ENCODE measurements at regions not wholly inside any gene's neighbourhood (a gene's known extent, or its start where the extent isn't known, plus 50 kb on each side); places are given as distances from the start of the nearest gene placed in this dataset.
"Not testable (repeated sequence)": the region's sequence is repeated elsewhere in the genome, so short reads cannot be mapped to it uniquely, and the experiment has no call there.

- Histone ChIP-seq H3K27ac (ENCODE audit: low read depth, low read length) (no peak overlapping the region), H3K27me3 (ENCODE audit: control insufficient read depth in 3 of 3, insufficient read depth in 3 of 3, low read length in 3 of 3) (no peaks in the 10 kb centered on the region), H3K4me1 (ENCODE audit: control insufficient read depth in 3 of 3, insufficient read depth in 3 of 3, low read length in 3 of 3) (no peaks in the 10 kb centered on the region), H3K36me3 (ENCODE audit: control insufficient read depth in 3 of 3, insufficient read depth in 3 of 3, low read length in 3 of 3) (no peaks in the 10 kb centered on the region), H3K4me3 (ENCODE audit: low read length in 3 of 3) (no peak overlapping the region), H3K9me3 (ENCODE audit: control insufficient read depth in 3 of 3, low read length in 3 of 3) (no peaks in the 10 kb centered on the region), H3K9ac (ENCODE audit: low read depth in 1 of 3, low read length in 3 of 3) (no peak overlapping the region)
These were observed 111.4 kb upstream of the LRRTM4 start for GRCh38 chr2:77633601-77634000.

GRCh38 chr2:77640924-77641323 lies 118.7 kb upstream of the LRRTM4 start:
- Histone ChIP-seq H3K27ac (ENCODE audit: low read depth, low read length) (no peak overlapping the region), H3K27me3 (ENCODE audit: control insufficient read depth in 3 of 3, insufficient read depth in 3 of 3, low read length in 3 of 3) (no peaks in the 10 kb centered on the region), H3K9me3 (ENCODE audit: control insufficient read depth in 3 of 3, low read length in 3 of 3) (peaks cover 0 to 7% (median 7%) of the 10 kb centered on the region in 3 donors), H3K4me1 (ENCODE audit: control insufficient read depth in 3 of 3, insufficient read depth in 3 of 3, low read length in 3 of 3) (no peaks in the 10 kb centered on the region), H3K9ac (ENCODE audit: low read depth in 1 of 3, low read length in 3 of 3) (no peak overlapping the region), H3K36me3 (ENCODE audit: control insufficient read depth in 3 of 3, insufficient read depth in 3 of 3, low read length in 3 of 3) (no peaks in the 10 kb centered on the region), H3K4me3 (ENCODE audit: low read length in 3 of 3) (no peak overlapping the region)

GRCh38 chr2:77642339-77642738 lies 120.2 kb upstream of the LRRTM4 start:
- no peaks in the 10 kb centered on the region for H3K36me3 ChIP-seq (ENCODE audit: control insufficient read depth in 3 of 3, insufficient read depth in 3 of 3, low read length in 3 of 3)
- no peak overlapping the region for H3K9ac ChIP-seq (ENCODE audit: low read depth in 1 of 3, low read length in 3 of 3)
- H3K4me3 ChIP-seq (ENCODE audit: low read length in 3 of 3) = no peak overlapping the region
- no peak overlapping the region for H3K27ac ChIP-seq (ENCODE audit: low read depth, low read length)
- H3K4me1 ChIP-seq (ENCODE audit: control insufficient read depth in 3 of 3, insufficient read depth in 3 of 3, low read length in 3 of 3) = no peaks in the 10 kb centered on the region
- H3K9me3 ChIP-seq (ENCODE audit: control insufficient read depth in 3 of 3, low read length in 3 of 3) = peaks cover 0 to 7% (median 7%) of the 10 kb centered on the region in 3 donors
- H3K27me3 ChIP-seq (ENCODE audit: control insufficient read depth in 3 of 3, insufficient read depth in 3 of 3, low read length in 3 of 3) = no peaks in the 10 kb centered on the region

- no peaks in the 10 kb centered on the region for H3K27me3 ChIP-seq (ENCODE audit: control insufficient read depth in 3 of 3, insufficient read depth in 3 of 3, low read length in 3 of 3)
- no peaks in the 10 kb centered on the region for H3K4me1 ChIP-seq (ENCODE audit: control insufficient read depth in 3 of 3, insufficient read depth in 3 of 3, low read length in 3 of 3)
- peaks cover 0 to 2% (median 0%) of the 10 kb centered on the region in 3 donors for H3K9me3 ChIP-seq (ENCODE audit: control insufficient read depth in 3 of 3, low read length in 3 of 3)
- H3K4me3 ChIP-seq (ENCODE audit: low read length in 3 of 3) = no peak overlapping the region
- H3K36me3 ChIP-seq (ENCODE audit: control insufficient read depth in 3 of 3, insufficient read depth in 3 of 3, low read length in 3 of 3) = no peaks in the 10 kb centered on the region
- H3K9ac ChIP-seq (ENCODE audit: low read depth in 1 of 3, low read length in 3 of 3) = no peak overlapping the region
- no peak overlapping the region for H3K27ac ChIP-seq (ENCODE audit: low read depth, low read length)
These were observed 127.7 kb upstream of the LRRTM4 start for GRCh38 chr2:77649856-77650255.

- H3K9ac ChIP-seq (ENCODE audit: low read depth in 1 of 3, low read length in 3 of 3) = no peak overlapping the region
- no peaks in the 10 kb centered on the region for H3K36me3 ChIP-seq (ENCODE audit: control insufficient read depth in 3 of 3, insufficient read depth in 3 of 3, low read length in 3 of 3)
- H3K9me3 ChIP-seq (ENCODE audit: control insufficient read depth in 3 of 3, low read length in 3 of 3) = peaks cover 0 to 2% (median 0%) of the 10 kb centered on the region in 3 donors
These were observed 130.3 kb upstream of the LRRTM4 start for GRCh38 chr2:77652499-77652898.

GRCh38 chr2:77664491-77664890 lies 142.3 kb upstream of the LRRTM4 start:
- Histone ChIP-seq H3K9me3 (ENCODE audit: control insufficient read depth in 3 of 3, low read length in 3 of 3) (no peaks in the 10 kb centered on the region), H3K27me3 (ENCODE audit: control insufficient read depth in 3 of 3, insufficient read depth in 3 of 3, low read length in 3 of 3) (no peaks in the 10 kb centered on the region), H3K4me3 (ENCODE audit: low read length in 3 of 3) (no peak overlapping the region), H3K27ac (ENCODE audit: low read depth, low read length) (no peak overlapping the region), H3K36me3 (ENCODE audit: control insufficient read depth in 3 of 3, insufficient read depth in 3 of 3, low read length in 3 of 3) (no peaks in the 10 kb centered on the region), H3K4me1 (ENCODE audit: control insufficient read depth in 3 of 3, insufficient read depth in 3 of 3, low read length in 3 of 3) (no peaks in the 10 kb centered on the region), H3K9ac (ENCODE audit: low read depth in 1 of 3, low read length in 3 of 3) (no peak overlapping the region)

More at GRCh38 chr2:77652499-77652898, 130.3 kb upstream of the LRRTM4 start:
- Histone ChIP-seq H3K4me1 (ENCODE audit: control insufficient read depth in 3 of 3, insufficient read depth in 3 of 3, low read length in 3 of 3) (no peaks in the 10 kb centered on the region), H3K27ac (ENCODE audit: low read depth, low read length) (no peak overlapping the region), H3K4me3 (ENCODE audit: low read length in 3 of 3) (no peak overlapping the region), H3K27me3 (ENCODE audit: control insufficient read depth in 3 of 3, insufficient read depth in 3 of 3, low read length in 3 of 3) (no peaks in the 10 kb centered on the region)

GRCh38 chr2:77666251-77666980 lies 144.2 kb upstream of the LRRTM4 start:
- Histone ChIP-seq H3K9me3 (ENCODE audit: control insufficient read depth in 3 of 3, low read length in 3 of 3) (no peaks in the 10 kb centered on the region), H3K4me3 (ENCODE audit: low read length in 3 of 3) (no peak overlapping the region)

GRCh38 chr2:77684543-77685319 lies 162.6 kb upstream of the LRRTM4 start:
- H3K4me1 ChIP-seq (ENCODE audit: control insufficient read depth in 3 of 3, insufficient read depth in 3 of 3, low read length in 3 of 3); H3K36me3 ChIP-seq (ENCODE audit: control insufficient read depth in 3 of 3, insufficient read depth in 3 of 3, low read length in 3 of 3); H3K27ac ChIP-seq (ENCODE audit: low read depth, low read length); H3K9ac ChIP-seq (ENCODE audit: low read depth in 1 of 3, low read length in 3 of 3); H3K4me3 ChIP-seq (ENCODE audit: low read length in 3 of 3); H3K9me3 ChIP-seq (ENCODE audit: control insufficient read depth in 3 of 3, low read length in 3 of 3); H3K27me3 ChIP-seq (ENCODE audit: control insufficient read depth in 3 of 3, insufficient read depth in 3 of 3, low read length in 3 of 3): not testable (repeated sequence)

More at GRCh38 chr2:77666251-77666980, 144.2 kb upstream of the LRRTM4 start:
- H3K27me3 ChIP-seq (ENCODE audit: control insufficient read depth in 3 of 3, insufficient read depth in 3 of 3, low read length in 3 of 3) = no peaks in the 10 kb centered on the region
- no peaks in the 10 kb centered on the region for H3K36me3 ChIP-seq (ENCODE audit: control insufficient read depth in 3 of 3, insufficient read depth in 3 of 3, low read length in 3 of 3)
- no peaks in the 10 kb centered on the region for H3K4me1 ChIP-seq (ENCODE audit: control insufficient read depth in 3 of 3, insufficient read depth in 3 of 3, low read length in 3 of 3)
- no peak overlapping the region for H3K27ac ChIP-seq (ENCODE audit: low read depth, low read length)
- no peak overlapping the region for H3K9ac ChIP-seq (ENCODE audit: low read depth in 1 of 3, low read length in 3 of 3)

GRCh38 chr2:77712601-77713000 lies 190.4 kb upstream of the LRRTM4 start:
- H3K4me1 ChIP-seq (ENCODE audit: control insufficient read depth in 3 of 3, insufficient read depth in 3 of 3, low read length in 3 of 3) = no peaks in the 10 kb centered on the region
- H3K9ac ChIP-seq (ENCODE audit: low read depth in 1 of 3, low read length in 3 of 3) = no peak overlapping the region
- no peaks in the 10 kb centered on the region for H3K27me3 ChIP-seq (ENCODE audit: control insufficient read depth in 3 of 3, insufficient read depth in 3 of 3, low read length in 3 of 3)
- H3K9me3 ChIP-seq (ENCODE audit: control insufficient read depth in 3 of 3, low read length in 3 of 3) = no peaks in the 10 kb centered on the region
- no peaks in the 10 kb centered on the region for H3K36me3 ChIP-seq (ENCODE audit: control insufficient read depth in 3 of 3, insufficient read depth in 3 of 3, low read length in 3 of 3)
- no peak overlapping the region for H3K27ac ChIP-seq (ENCODE audit: low read depth, low read length)
- no peak overlapping the region for H3K4me3 ChIP-seq (ENCODE audit: low read length in 3 of 3)

- Histone ChIP-seq H3K4me3 (ENCODE audit: low read length in 3 of 3) (no peak overlapping the region), H3K4me1 (ENCODE audit: control insufficient read depth in 3 of 3, insufficient read depth in 3 of 3, low read length in 3 of 3) (no peaks in the 10 kb centered on the region), H3K9ac (ENCODE audit: low read depth in 1 of 3, low read length in 3 of 3) (no peak overlapping the region), H3K9me3 (ENCODE audit: control insufficient read depth in 3 of 3, low read length in 3 of 3) (no peaks in the 10 kb centered on the region), H3K27me3 (ENCODE audit: control insufficient read depth in 3 of 3, insufficient read depth in 3 of 3, low read length in 3 of 3) (no peaks in the 10 kb centered on the region), H3K27ac (ENCODE audit: low read depth, low read length) (no peak overlapping the region), H3K36me3 (ENCODE audit: control insufficient read depth in 3 of 3, insufficient read depth in 3 of 3, low read length in 3 of 3) (no peaks in the 10 kb centered on the region)
These were observed 191.2 kb upstream of the LRRTM4 start for GRCh38 chr2:77713412-77713811.
